GM19328 (cell line): ENCODE measurements at regions not wholly inside any gene's neighbourhood (a gene's known extent, or its start where the extent isn't known, plus 50 kb on each side); places are given as distances from the start of the nearest gene placed in this dataset.
"Not testable (repeated sequence)": the region's sequence is repeated elsewhere in the genome, so short reads cannot be mapped to it uniquely, and the experiment has no call there.

Source experiments
- ATAC-seq: cut with Tn5 transposase; IDR thresholded peaks from one replicate; pipeline ENCODE4 v1.9.1; 2021; ENCODE audit warnings: mild to moderate bottlenecking, moderate library complexity; ENCODE audit not compliant: unreplicated experiment

DNA sequence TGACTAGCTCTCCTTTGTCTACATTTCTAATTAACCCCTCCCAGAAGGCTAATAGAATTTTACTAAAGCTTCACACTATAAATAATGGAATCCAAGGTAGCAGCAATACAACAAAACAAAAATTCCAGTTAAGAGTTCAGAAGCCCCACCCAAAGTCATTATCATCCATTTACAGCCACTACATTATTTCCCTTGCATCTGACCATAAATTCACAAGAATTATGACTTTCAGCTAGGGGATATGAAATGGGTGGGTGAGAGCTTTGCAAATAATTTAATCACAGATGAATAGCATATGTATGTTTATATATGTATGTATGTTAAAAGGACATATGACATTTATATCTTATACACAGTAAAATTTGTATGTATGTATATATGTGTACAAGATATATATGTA lies 65.3 kb upstream of the PTGDR start:
- no peak for ATAC-seq

DNA sequence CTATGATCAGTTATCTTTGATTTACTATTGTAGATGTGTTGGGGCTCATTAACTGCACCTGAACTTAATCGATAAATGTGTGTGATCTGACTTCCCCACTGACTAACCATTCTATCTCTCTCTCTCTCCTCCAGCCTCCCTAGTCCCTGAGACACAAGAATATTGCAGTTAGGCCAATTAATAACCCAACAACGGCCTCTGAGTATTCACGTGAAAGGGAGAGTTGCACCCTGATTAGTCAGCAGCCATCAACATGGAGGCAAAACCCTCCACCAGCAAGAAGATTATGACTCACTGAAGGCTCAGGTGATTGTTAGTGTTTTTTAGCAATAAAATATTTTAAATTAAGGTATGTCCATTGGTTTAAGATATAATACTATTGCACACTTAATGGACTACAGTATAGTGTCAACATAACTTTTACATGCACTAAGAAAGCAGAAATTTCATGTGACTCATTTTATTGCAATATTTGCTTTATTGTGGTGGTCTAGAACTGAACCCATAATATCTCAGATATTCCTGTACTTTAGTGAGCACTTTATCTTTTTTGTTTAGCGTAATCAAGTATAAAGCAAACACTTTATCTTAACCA lies 77.1 kb upstream of the PTGDR start:
- ATAC-seq: no peak

GRCh38 chr14:52189325-52189724 lies 78.2 kb upstream of the PTGDR start:
- no peak for ATAC-seq

DNA sequence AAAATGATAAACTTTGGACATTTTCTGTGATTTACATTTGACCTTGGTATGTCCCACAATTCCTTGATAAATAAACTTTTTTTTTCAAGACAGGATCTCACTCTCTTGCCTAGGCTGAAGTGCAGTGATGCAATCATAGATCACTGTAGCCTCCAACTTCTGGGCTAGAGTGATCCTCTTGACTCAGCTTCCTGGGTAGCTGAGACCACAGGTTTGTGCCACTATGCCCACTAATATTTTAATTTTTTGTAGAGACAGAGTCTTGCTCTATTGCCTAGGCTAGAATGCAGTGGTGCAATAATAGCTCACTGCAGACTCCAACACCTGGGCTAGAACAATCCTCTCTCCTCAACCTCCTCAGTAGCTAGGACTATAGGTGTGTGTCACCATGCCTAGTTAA lies 79.1 kb upstream of the PTGDR start:
- ATAC-seq: no peak

DNA sequence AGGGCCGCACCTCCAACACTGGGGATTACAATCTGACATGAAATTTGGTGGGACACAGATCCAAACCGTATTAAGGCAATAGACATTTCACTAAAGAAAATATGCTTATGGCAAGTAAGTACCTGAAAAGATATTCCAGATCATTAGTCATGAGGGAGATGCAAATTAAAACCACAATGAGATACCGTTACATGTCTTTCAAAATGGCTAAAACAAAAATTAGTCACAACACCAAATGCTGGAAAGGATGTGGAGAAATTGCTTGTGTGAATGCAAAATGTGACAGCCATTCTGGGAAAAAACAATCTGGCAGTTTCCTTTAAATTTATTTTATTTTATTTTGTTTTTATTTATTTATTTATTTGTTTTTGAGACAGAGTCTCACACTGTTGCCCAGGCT lies 82.3 kb upstream of the PTGDR start:
- no peak for ATAC-seq

GRCh38 chr14:52182853-52183252 lies 84.6 kb upstream of the PTGDR start:
- no peak for ATAC-seq

GRCh38 chr14:52179141-52179790 lies 88.2 kb upstream of the PTGDR start:
- ATAC-seq: no peak

DNA sequence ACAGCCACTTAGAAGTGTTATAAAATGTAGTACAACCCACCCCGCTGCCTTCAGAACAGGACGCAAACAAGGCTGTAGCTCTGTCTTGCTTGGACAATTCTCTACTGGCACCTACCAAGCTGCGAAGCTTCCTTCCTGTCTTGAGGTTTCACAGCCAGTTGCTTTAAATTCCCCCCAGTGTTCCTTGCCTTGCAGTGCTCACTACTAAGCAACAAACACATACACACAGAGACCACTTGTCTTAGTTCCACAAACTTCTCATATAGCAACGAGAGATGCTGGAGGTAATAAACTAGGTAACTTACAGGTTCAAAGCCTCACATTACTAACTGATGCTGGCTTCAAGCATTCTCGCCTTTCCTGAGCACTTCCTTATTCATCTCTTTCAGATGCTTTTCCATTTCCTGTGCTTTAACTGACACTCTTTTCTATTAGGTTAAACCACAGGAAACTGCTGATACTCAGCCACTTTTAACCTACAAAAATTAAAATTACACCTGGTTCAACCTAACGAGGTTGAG lies 91.5 kb upstream of the PTGDR start:
- ATAC-seq: no peak

GRCh38 chr14:52171932-52172331 lies 95.6 kb upstream of the PTGDR start:
- not testable (repeated sequence) for ATAC-seq

DNA sequence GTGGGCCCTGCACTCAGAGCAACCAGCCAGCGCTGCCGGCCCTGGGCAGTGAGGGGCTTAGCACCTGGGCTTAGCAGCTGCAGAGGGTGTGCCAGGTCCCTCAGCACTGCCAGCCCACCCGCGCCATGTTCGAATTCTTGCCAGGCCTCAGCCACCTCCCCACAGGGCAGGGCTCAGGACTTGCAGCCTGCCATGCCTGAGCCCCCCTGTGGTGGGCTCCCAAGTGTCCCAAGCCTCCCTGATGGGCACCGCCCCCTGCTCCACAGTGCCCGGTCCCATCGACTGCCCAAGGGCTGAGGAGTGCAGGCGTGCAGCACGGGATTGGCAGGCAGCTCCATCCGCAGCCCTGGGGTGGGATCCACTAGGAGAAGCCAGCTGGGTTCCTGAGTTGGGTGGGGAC lies 98.0 kb upstream of the NID2 start:
- no peak for ATAC-seq

DNA sequence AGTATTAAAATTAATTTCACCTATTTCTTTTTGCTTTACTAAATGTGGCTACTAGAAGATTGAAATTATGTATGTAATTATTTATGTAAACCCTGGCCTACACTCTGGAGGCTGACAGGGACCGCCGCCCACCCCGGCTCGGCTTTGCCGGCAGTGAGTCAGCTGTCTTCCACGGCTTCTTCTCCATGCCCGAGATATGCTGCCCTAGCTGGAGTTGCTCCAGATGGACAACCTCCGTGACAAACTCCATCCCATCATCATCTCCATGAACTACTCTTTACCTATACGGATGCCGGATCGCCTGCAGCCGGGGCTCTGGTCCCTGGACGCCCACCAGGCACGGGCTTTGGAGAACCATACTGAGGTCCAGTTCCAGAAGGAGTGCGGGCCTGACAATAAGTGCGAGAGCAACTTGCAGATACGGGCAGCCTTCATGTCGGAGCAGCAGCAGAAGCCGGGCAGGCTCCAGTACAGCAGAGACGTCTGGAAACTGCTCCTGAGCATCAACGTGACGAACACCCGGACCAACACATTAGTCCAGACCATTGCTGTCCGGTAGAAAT lies 86.9 kb upstream of the NID2 start:
- no peak for ATAC-seq

GRCh38 chr14:52154992-52155650 lies 86.3 kb upstream of the NID2 start:
- peak; percentile 70 for ATAC-seq

DNA sequence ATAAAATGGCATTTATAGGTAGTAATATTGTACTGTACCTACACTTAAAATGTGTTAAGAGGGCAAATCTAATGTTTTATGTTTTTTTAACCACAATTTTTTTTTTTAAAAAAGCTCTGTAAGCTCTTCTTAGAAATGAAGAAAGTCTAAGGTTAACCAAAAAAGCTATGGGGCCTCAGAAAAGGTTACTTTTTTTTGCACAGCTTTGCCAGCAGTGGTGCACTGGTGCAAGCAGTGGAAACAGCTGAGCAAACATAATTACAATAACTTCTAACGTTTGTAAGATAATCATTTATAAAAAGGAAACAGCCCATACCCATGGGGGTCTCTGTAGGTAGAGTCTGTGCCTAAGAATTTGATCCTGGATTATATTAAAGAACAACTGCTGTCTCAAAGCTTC lies 85.1 kb upstream of the NID2 start:
- ATAC-seq: no peak

DNA sequence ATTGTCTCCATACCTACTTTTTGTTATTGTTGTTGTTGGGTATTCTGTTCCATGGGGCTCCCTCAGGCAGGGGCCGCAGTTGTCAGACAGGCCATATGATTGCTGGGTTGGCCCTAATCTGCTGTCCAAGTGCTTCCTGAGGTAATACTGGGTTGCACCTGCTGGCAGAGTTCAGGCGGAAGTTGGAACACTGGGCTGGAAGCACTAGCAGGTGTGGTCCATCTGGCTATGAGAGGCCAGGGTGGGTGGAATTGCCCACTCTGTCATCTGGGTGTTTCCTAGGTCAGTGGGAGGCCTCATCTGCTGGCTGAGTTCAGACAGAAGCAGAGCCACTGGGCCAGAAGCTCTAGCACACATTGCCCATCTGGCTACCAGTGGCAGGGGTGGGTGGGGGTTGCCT lies 81.3 kb upstream of the NID2 start:
- no peak for ATAC-seq

GRCh38 chr14:52148371-52148770 lies 79.5 kb upstream of the NID2 start:
- ATAC-seq: no peak

- ATAC-seq: no peak
Observed at GRCh38 chr14:52146504-52146903, 77.6 kb upstream of the NID2 start.

DNA sequence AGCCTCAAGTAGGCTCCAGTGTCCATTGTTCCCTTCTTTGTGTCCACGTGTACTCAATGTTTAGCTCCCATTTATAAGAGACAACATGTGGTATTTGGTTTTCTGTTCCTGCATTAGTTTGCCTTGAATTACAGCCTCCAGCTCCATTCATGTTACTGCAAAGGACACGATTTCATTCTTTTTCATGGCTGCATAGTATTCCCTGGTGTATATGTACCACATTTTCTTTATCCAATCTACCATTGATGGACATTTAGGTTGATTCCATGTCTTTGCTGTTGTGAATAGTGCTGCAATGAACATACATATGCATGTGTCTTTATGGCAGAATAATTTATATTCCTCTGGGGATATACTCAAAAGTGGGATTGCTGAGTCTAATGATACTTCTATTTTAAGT lies 75.2 kb upstream of the NID2 start:
- ATAC-seq: not testable (repeated sequence)

- no peak for ATAC-seq
Observed at GRCh38 chr14:52142504-52142903, 73.6 kb upstream of the NID2 start.

DNA sequence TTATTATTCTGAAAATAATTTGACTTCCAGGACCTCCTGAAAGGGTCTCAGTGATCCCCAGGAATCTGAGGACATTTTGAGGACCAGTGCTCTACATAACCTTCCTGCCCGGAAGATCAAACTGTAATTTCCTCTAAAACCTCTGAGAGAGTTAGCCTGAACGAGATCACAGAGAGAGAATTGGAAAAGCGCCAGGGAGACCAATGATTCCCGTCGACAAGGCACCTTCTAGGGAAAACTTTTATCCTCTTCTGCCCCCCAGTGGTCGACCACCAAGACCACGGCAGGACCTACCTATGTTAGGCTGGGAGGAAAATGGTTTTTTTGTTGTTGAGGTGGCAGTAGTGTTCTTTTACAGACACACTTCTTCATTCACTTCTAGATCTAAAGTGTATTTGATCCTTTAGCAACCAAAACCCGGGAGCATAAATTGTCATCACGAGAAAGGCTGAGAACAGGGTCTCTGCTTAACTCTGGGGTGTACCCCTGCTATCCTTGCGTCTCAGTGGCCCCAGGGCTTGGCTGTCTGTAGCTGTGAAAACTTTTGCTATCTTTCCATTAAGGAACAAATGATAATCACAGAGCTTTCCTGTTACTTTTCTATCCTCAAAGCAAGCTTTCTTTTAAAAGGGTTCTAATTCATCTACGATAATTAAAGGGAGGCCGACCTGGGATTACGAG lies 62.9 kb upstream of the NID2 start:
- no peak for ATAC-seq

DNA sequence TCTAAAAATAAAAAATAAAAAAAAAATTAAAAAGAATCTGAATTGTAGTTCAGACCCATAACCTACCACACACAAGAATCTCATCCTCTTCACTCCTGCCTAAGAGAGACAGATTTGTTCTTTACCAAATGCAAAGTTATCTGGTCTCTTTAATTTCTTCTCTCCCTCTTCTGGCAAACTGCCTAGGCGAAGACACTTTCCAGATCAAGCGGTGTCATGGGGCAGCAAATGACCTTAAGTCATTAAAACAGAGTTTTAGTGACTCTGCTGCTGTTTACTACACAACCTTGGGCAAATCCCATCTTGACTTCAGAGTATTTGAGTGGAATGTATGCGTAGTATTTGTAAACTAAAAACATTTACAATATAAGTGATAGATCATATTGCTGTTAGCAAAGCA lies 60.9 kb upstream of the NID2 start:
- no peak for ATAC-seq

GRCh38 chr14:52125885-52126284 lies 57.0 kb upstream of the NID2 start:
- ATAC-seq: no peak
